Stimulated activated naive CD4-positive, alpha-beta T cell treated with Interleukin-2 at 50 U/mL for 16 hours (primary cell): ENCODE measurements at regions not wholly inside any gene's neighbourhood (a gene's known extent, or its start where the extent isn't known, plus 50 kb on each side); places are given as distances from the start of the nearest gene placed in this dataset.
A peak's percentile ranks its signal among the peaks of the same experiment; 100 is the strongest.
"Not testable (repeated sequence)": the region's sequence is repeated elsewhere in the genome, so short reads cannot be mapped to it uniquely, and the experiment has no call there.

Experiments used
- DNase-seq: peaks from one replicate; lab custom pipeline; 2025; lab: John Stamatoyannopoulos, UW

GRCh38 chr4:23084559-23085248, 392.0 kb downstream of the GBA3 start:
- DNase-seq = no peak

DNA sequence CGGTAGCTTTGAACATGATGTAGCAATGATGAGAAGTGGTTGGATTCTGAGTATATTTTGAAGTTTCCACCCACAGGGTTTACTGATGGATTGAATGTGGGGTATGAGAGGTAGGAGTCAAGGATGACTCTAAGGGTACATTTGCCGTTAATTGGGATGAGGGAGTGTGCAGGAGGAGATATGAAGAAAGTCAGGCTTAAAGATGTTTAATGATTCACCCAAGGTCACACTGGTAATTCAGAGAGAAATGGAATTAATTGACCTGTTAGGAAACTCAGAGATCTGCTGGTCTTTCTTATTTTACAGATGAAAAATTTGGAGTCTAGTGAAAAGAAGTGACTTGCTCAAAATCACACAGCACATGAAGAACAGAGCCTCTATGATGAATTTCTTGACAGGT, 390.7 kb downstream of the GBA3 start:
- no peak for DNase-seq

- not testable (repeated sequence) for DNase-seq
Measured at GRCh38 chr4:23080171-23080570, 387.4 kb downstream of the GBA3 start.

DNA sequence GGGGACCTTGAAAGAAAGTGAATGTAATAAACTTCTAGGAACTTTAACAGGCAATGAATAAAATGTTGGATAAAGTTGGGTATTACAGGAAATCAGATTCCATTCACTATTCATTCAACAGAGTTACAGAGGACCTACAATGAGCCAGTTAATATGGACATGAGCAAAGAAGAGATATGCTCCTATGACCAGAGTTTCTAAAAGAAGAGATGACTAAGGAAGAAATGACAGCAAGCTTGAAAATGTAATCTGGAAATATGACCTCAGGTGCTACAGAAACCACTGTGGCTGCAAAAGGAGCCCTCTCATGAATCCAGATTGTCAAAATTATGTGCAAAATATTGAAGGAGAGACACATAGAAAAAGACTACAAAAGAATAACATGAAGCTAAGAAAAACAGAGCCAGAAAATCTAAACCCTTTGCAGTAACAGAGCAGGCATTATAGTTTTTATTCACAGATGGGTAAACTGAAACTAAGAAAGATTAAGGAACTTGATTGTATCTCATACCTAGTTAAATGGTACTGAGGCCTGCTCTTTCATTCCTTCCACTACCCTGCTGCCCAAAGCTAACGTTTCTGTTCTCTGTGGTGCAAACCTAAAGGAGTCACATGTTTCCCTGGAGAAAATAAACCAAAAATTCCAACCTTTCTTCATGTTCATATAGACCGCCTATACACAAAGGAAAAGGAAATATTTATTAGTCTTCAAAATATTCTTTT, 378.3 kb downstream of the GBA3 start:
- no peak for DNase-seq

GRCh38 chr4:23068756-23069155, 376.0 kb downstream of the GBA3 start:
- no peak for DNase-seq

GRCh38 chr4:23068287-23068686, 375.6 kb downstream of the GBA3 start:
- DNase-seq = no peak

- no peak for DNase-seq
Measured at GRCh38 chr4:23062188-23062587, 369.5 kb downstream of the GBA3 start.

DNA sequence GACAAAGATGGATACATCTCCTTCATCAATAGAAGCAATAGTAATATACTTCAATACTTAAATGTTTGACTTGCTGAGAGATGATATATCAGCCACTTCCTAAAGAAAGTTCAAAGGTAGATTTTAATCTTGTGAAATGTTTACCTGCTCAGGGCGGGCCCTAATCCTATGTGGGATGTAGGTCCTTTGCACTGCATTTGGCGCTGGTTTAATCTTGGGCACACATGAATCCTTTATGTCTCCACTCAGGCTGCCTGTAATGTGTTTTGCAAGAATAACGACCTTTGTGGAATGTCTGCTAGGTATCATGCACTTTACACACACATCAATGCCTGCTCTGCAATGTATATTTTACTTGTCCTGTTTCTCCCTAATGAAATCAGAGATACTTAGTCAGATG, 368.7 kb downstream of the GBA3 start:
- no peak for DNase-seq

GRCh38 chr4:23060776-23061175, 368.0 kb downstream of the GBA3 start:
- no peak for DNase-seq

GRCh38 chr4:23058165-23058776, 365.5 kb downstream of the GBA3 start:
- DNase-seq = no peak

GRCh38 chr4:23041501-23041900, 348.8 kb downstream of the GBA3 start:
- DNase-seq = no peak

GRCh38 chr4:23040539-23040938, 347.8 kb downstream of the GBA3 start:
- DNase-seq = no peak

DNA sequence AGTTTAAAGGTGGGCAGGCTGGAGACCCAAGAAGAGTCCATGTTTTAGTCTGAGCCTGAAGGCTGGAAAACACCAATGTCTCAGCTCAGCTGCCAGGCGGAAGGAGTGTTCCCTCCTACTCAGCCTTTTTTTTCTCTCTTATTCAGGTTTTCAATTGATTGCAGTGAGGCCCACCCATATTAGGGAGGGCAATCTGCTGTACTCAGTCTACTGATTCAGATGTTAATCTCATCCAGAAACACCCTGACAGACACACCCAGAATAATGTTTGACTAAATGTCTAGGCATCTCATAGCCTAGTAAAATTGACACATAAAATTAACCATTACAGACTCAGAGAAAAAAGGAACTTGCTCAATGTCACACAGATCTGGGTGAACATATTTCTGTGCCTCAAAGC, 347.1 kb downstream of the GBA3 start:
- no peak for DNase-seq

DNA sequence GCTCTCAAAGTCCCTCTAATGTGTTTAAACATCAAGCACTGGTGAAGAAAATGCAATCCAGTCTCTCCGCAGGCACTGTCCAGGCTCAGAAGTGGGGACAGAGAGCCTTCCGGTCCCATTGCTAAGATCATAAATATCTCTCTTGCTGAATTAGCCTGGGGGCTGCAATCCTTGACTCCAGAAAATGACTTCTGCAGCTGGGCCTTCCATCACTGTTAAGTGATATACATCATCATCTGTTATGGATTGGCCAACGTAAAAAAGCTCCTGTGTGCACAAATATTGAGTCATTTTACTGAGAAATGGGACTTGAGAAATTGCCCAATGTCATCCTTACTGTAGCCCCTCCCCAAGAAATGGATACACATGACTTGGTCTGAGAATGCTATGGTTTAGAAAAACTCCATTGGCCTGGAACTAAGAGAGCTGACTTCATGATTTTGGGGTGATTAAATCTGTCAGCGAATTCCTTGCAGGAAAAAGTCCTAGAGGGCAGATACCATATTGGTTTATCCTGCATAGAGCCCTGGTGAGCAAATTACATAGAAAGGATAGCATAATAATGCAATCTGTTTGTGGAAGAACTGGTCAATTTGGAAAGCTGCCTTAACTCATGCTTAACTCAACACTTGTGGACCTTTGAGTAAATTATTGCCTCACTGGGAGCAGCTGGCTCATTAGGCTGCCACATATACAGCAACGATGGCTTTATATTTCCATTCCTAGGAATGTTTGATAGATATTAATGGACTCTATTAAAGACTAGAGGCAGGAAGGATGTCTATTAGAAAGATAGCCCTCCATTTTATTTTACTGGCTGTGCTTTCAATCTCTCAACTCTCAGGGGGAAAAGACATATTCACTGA, 346.1 kb downstream of the GBA3 start:
- DNase-seq = no peak

- DNase-seq = no peak
Measured at GRCh38 chr4:23036921-23037495, 344.3 kb downstream of the GBA3 start.

DNA sequence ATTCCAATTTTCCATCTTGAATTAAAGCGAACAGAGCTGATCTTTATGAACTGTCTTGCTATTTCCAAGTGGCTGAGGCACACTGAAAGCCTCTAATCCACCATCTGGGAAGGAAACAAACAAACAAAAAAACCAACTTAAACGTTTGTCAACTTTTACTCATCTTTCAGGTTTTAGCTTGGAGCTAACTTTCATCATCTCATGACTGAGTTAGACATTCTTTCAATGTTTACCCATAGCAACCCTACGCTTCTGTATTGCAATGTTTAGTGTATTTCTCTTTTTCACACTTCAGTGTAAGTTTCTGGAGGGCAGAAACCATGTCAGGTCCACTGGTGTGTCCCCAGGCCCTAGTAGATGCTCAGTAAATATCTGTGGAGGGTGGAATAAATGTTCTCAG, 343.8 kb downstream of the GBA3 start:
- DNase-seq = no peak

GRCh38 chr4:23035521-23036056, 342.9 kb downstream of the GBA3 start:
- peak; percentile 0 for DNase-seq

GRCh38 chr4:23034731-23035130, 342.0 kb downstream of the GBA3 start:
- no peak for DNase-seq

- DNase-seq = no peak
Measured at GRCh38 chr4:23033796-23034195, 341.1 kb downstream of the GBA3 start.

DNA sequence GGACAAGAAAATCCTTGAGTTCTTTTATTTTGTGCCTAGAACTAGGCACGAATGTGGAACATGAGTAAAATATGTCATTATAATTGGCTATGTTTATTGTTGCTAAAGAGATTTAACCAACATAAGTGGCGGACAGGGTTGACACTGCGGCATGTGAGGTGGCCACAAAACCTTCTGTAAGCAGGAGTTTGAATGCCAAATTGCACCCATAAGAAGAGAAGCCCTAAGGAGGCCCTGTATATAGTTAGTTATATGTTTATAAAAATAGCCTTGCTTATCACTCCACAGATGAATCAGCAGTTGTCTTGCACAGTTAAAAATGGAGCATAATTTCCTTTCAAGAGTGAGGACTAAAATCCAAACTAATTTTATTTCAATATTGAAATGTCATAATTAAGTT, 336.1 kb downstream of the GBA3 start:
- no peak for DNase-seq

- DNase-seq = no peak
Measured at GRCh38 chr4:23023666-23024065, 330.9 kb downstream of the GBA3 start.

DNA sequence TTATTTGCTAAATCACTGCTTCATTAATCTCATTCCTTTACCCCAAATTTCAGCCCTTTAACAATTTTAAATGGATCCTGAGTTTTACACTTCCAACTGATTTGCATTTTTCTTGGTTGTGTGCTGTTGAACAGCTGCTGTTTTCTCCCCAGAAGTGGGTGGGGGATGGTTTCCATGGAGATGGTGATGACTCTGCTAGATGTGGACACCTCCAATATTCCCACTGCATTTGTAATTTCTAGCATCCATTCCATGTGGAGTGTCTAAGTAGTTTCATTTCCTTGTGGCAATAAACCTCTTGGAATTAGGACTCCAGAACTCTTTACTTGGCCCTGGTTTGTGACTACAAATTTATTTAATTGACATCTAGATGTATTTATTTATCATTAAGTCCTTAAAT, 330.4 kb downstream of the GBA3 start:
- no peak for DNase-seq
